Small intestine (tissue), 7 donors: ENCODE measurements at regions not wholly inside any gene's neighbourhood (a gene's known extent, or its start where the extent isn't known, plus 50 kb on each side); places are given as distances from the start of the nearest gene placed in this dataset.

Source experiments
- DNase-seq, 2 donors: peaks; one replicate each; pipeline versions ENCODE4 v3.0.0 to v3.0.0-alpha.2; 2013
- FAIRE-seq: peaks from 2 replicates; lab custom pipeline; 2012; peaks lifted over from hg19 to GRCh38; lab: Jason Lieb, UNC
- H3K27ac ChIP-seq, 3 donors: one replicate each; pipeline ENCODE4 v1.5.1; 2013; ENCODE audit warnings: low read length in 2 of 3, mild to moderate bottlenecking in 2 of 3, control low read depth in 1 of 3, inconsistent platforms in 1 of 3, low read depth in 1 of 3, moderate library complexity in 1 of 3
- H3K27me3 ChIP-seq, 3 donors: one replicate each; pipeline ENCODE4 v1.6.1; 2013; ENCODE audit warnings: low read length in 3 of 3, inconsistent platforms in 1 of 3; ENCODE audit not compliant: control insufficient read depth in 3 of 3, insufficient read depth in 3 of 3
- H3K36me3 ChIP-seq, 3 donors: one replicate each; pipeline ENCODE4 v1.6.1; 2013; ENCODE audit warnings: low read length in 3 of 3, inconsistent platforms in 1 of 3, low read depth in 1 of 3, mild to moderate bottlenecking in 1 of 3, moderate library complexity in 1 of 3; ENCODE audit not compliant: control insufficient read depth in 3 of 3, insufficient read depth in 2 of 3
- H3K4me1 ChIP-seq, 3 donors: one replicate each; pipeline ENCODE4 v1.6.1; 2013; ENCODE audit warnings: low read length in 2 of 3, inconsistent platforms in 1 of 3, low read depth in 1 of 3, mild to moderate bottlenecking in 1 of 3, moderate library complexity in 1 of 3; ENCODE audit not compliant: control insufficient read depth in 3 of 3, insufficient read depth in 2 of 3
- H3K4me3 ChIP-seq, 3 donors: one replicate each; pipeline ENCODE4 v1.5.1; 2013; ENCODE audit warnings: low read length in 3 of 3, control low read depth in 1 of 3, inconsistent platforms in 1 of 3, low read depth in 1 of 3, mild to moderate bottlenecking in 1 of 3, moderate library complexity in 1 of 3
- H3K9me3 ChIP-seq, 2 donors: one replicate each; pipeline ENCODE4 v1.6.1; 2013; ENCODE audit warnings: low read depth in 1 of 2, low read length in 1 of 2; ENCODE audit not compliant: control insufficient read depth in 2 of 2, insufficient read depth in 1 of 2
- WGBS, 3 donors: extraction: QIAGEN DNeasy Blood & Tissue Kit; methylation state at CpG; one replicate each; pipeline ENCODE4 v1.1.7; 2013; 5-methylcytosine and 5-hydroxymethylcytosine counted together
- donor health status: healthy with polysubstance abuse.
- donor health status: control.
- donor health status: control.
- donor health status: Bipolar disorder and iron deficiency.
- donor health status: healthy.

GRCh38 chr9:87826331-87826730, 56.3 kb upstream of the SPATA31E1 start:
- Histone ChIP-seq H3K27ac (no peak overlapping the region), H3K9me3 (peaks cover 0 to 5% of the 10 kb centered on the region in 2 donors)
- no peak for FAIRE-seq

DNA sequence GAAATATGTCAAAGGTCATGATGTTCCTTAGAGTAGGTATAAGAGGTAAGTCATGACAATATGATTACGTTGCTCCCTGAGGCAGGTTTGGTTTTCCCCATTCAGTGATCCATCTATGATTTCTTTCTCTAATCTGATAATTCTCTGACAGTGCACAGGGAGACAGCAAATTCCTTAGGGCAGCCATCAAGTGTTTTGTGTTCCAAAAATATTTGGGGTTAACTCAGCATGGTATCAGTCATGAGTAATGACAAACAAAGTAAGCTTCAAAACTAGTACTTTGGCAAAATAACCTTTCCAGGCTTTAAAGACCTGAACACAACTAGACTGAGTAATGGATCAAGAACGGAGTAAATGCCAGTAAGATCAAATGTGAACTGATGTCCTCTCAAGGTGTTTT, 55.3 kb upstream of the SPATA31E1 start:
- DNase-seq, result no peak
- Histone ChIP-seq H3K4me3 (no peak overlapping the region), H3K4me1 (no peaks in the 10 kb centered on the region), H3K9me3 (peaks cover 0 to 3% of the 10 kb centered on the region in 2 donors), H3K27ac (no peak overlapping the region), H3K27me3 (peaks cover 0 to 2% (median 0%) of the 10 kb centered on the region in 3 donors), H3K36me3 (no peaks in the 10 kb centered on the region)
- no peak for FAIRE-seq
- 88 to 90% (median 89%) methylated on average over 2 of the region's 2 CpGs for WGBS, 3 donors

More at GRCh38 chr9:87826331-87826730, 56.3 kb upstream of the SPATA31E1 start:
- peaks cover 0 to 2% (median 0%) of the 10 kb centered on the region in 3 donors for H3K27me3 ChIP-seq
- no peaks in the 10 kb centered on the region for H3K36me3 ChIP-seq
- no peak for DNase-seq
- H3K4me1 ChIP-seq, result no peaks in the 10 kb centered on the region
- no peak overlapping the region for H3K4me3 ChIP-seq

- H3K9me3 ChIP-seq, result no peaks in the 10 kb centered on the region
- H3K27ac ChIP-seq, result no peak overlapping the region
- 61 to 82% (median 76%) methylated on average over 1 of the region's 1 CpG for WGBS, 3 donors
- H3K36me3 ChIP-seq, result no peaks in the 10 kb centered on the region
- H3K27me3 ChIP-seq, result peaks cover 0 to 2% (median 0%) of the 10 kb centered on the region in 3 donors
- H3K4me3 ChIP-seq, result no peak overlapping the region
- no peak for FAIRE-seq
- H3K4me1 ChIP-seq, result peaks cover 0 to 5% (median 0%) of the 10 kb centered on the region in 3 donors
- no peak for DNase-seq
These were observed 52.9 kb upstream of the SPATA31E1 start for GRCh38 chr9:87829756-87830155.

DNA sequence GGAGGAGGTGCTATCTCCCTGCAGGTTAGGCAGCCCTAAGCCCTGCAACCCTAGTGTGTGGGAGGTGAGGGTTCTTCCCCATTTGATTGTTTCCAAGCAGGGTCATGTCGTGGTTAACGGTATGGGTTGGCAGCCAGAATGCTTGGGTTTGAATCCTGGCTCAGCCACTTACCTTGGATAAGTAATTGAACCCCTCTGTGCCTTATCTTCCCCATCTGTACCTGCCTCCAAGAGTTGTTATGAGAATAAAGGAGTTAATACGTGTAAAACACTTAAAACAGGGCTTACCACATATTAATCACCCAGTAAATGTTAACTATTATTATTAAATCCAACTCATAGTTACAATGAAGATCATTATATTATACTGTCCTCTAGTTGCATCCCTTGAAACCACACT, 52.2 kb upstream of the SPATA31E1 start:
- FAIRE-seq (no peak), DNase-seq (no peak)
- WGBS, 3 donors, result 44 to 51% (median 47%) methylated on average over 3 of the region's 3 CpGs
- H3K4me1 ChIP-seq, result peaks cover 0 to 6% (median 0%) of the 10 kb centered on the region in 3 donors
- no peaks in the 10 kb centered on the region for H3K36me3 ChIP-seq
- H3K4me3 ChIP-seq, result no peak overlapping the region
- no peaks in the 10 kb centered on the region for H3K9me3 ChIP-seq
- H3K27me3 ChIP-seq, result peaks cover 0 to 2% (median 0%) of the 10 kb centered on the region in 3 donors
- H3K27ac ChIP-seq, result no peak overlapping the region

GRCh38 chr9:87831159-87831558, 51.5 kb upstream of the SPATA31E1 start:
- FAIRE-seq, result no peak
- no peaks in the 10 kb centered on the region for H3K9me3 ChIP-seq
- no peak overlapping the region for H3K4me3 ChIP-seq
- H3K36me3 ChIP-seq, result no peaks in the 10 kb centered on the region
- H3K27ac ChIP-seq, result no peak overlapping the region
- peaks cover 0 to 6% (median 0%) of the 10 kb centered on the region in 3 donors for H3K4me1 ChIP-seq
- peaks cover 0 to 2% (median 0%) of the 10 kb centered on the region in 3 donors for H3K27me3 ChIP-seq
- 83 to 88% (median 84%) methylated on average over 1 of the region's 1 CpG for WGBS, 3 donors
- DNase-seq, result no peak
